GM23338 (cell line): ENCODE measurements at regions not wholly inside any gene's neighbourhood (a gene's known extent, or its start where the extent isn't known, plus 50 kb on each side); places are given as distances from the start of the nearest gene placed in this dataset.

Experiments
- ATAC-seq: fragments of 200-7000 bp; cut with Tn5 transposase; 3 replicates; pipeline ENCODE4 v1.9.1; 2020
- DNase-seq: peaks from one replicate; pipeline ENCODE4 v3.0.0-alpha.2; 2015; ENCODE audit warnings: low spot score
- H2AFZ ChIP-seq: fragments of 200-600 bp; sonication (generic); 2 replicates; pipeline ENCODE4 v1.8.0; 2016; ENCODE audit warnings: antibody characterized with exemption, mild to moderate bottlenecking, moderate library complexity
- H3F3A ChIP-seq: fragments of 200-600 bp; sonication (generic); replicated peaks from 2 replicates; pipeline ENCODE4 v1.8.0; 2017; ENCODE audit warnings: antibody characterized with exemption, mixed run types, low read depth
- H3K27ac ChIP-seq: fragments of 200-600 bp; sonication (generic); 2 replicates; pipeline ENCODE4 v1.6.1; 2016; ENCODE audit warnings: low read depth
- H3K27me3 ChIP-seq: fragments of 200-600 bp; sonication (generic); 2 replicates; pipeline ENCODE4 v1.8.0; 2016; ENCODE audit warnings: mild to moderate bottlenecking, mixed run types, moderate library complexity; ENCODE audit not compliant: insufficient read depth
- H3K36me3 ChIP-seq: fragments of 200-600 bp; sonication (generic); 2 replicates; pipeline ENCODE4 v1.8.0; 2016; ENCODE audit warnings: mild to moderate bottlenecking; ENCODE audit not compliant: insufficient read depth
- H3K4me1 ChIP-seq: fragments of 200-600 bp; sonication (generic); 2 replicates; pipeline ENCODE4 v1.8.0; 2016; ENCODE audit warnings: mild to moderate bottlenecking, moderate library complexity; ENCODE audit not compliant: insufficient read depth
- H3K4me2 ChIP-seq: fragments of 200-600 bp; sonication (generic); 2 replicates; pipeline ENCODE4 v1.7.1; 2017; ENCODE audit warnings: mixed run types
- H3K4me3 ChIP-seq: fragments of 200-600 bp; sonication (generic); 2 replicates; pipeline ENCODE4 v1.6.1; 2016; ENCODE audit warnings: mixed run types
- H3K79me2 ChIP-seq: fragments of 200-600 bp; sonication (generic); replicated peaks from 2 replicates; pipeline ENCODE4 v1.8.0; 2017; ENCODE audit warnings: mild to moderate bottlenecking; ENCODE audit not compliant: insufficient read depth
- H3K9me2 ChIP-seq: fragments of 200-600 bp; sonication (generic); 2 replicates; pipeline ENCODE4 v1.8.0; 2017; ENCODE audit not compliant: insufficient read depth
- H4K20me1 ChIP-seq: fragments of 200-600 bp; sonication (generic); replicated peaks from 2 replicates; pipeline ENCODE4 v1.8.0; 2017; ENCODE audit warnings: mild to moderate bottlenecking; ENCODE audit not compliant: insufficient read depth
- H3K27ac Mint-ChIP-seq: 2 replicates; pipeline ENCODE4 v1.8.0; 2020; ENCODE audit warnings: inconsistent platforms, mild to moderate bottlenecking, moderate library complexity, mixed read lengths
- H3K27me3 Mint-ChIP-seq: 3 replicates; pipeline ENCODE4 v1.8.0; 2022; ENCODE audit warnings: low read depth, mild to moderate bottlenecking, moderate library complexity, mixed read lengths, inconsistent platforms; ENCODE audit not compliant: insufficient read depth, poor library complexity
- H3K36me3 Mint-ChIP-seq: 3 replicates; pipeline ENCODE4 v1.8.0; 2021; ENCODE audit warnings: low read depth, mild to moderate bottlenecking, inconsistent platforms, moderate library complexity, mixed read lengths
- H3K4me1 Mint-ChIP-seq: 3 replicates; pipeline ENCODE4 v1.8.0; 2020; ENCODE audit warnings: mild to moderate bottlenecking, inconsistent platforms, mixed read lengths
- H3K4me3 Mint-ChIP-seq: 3 replicates; pipeline ENCODE4 v1.8.0; 2021; ENCODE audit warnings: moderate library complexity, mild to moderate bottlenecking, inconsistent platforms, mixed read lengths
- H3K9me3 Mint-ChIP-seq: 3 replicates; pipeline ENCODE4 v1.8.0; 2020; ENCODE audit warnings: moderate library complexity, mild to moderate bottlenecking, inconsistent platforms, mixed read lengths
- CREB1 ChIP-seq: fragments of 250-450 bp; sonication (Bioruptor Pico); IDR thresholded peaks from 2 replicates; pipeline ENCODE4 v1.5.0; 2020; ENCODE audit warnings: low read depth, mild to moderate bottlenecking, moderate library complexity
- EZH2phosphoT487 ChIP-seq: fragments of 200-600 bp; sonication (generic); IDR thresholded peaks from one replicate; pipeline ENCODE4 v1.8.1; 2018; ENCODE audit warnings: antibody characterized with exemption; ENCODE audit not compliant: unreplicated experiment
- NANOG ChIP-seq: IDR thresholded peaks from 2 replicates; pipeline ENCODE4 v1.6.1; 2016; ENCODE audit warnings: antibody characterized with exemption, borderline replicate concordance
- STAT1 ChIP-seq: IDR thresholded peaks from one replicate; pipeline ENCODE4 v1.6.1; 2016; ENCODE audit warnings: antibody characterized with exemption; ENCODE audit not compliant: unreplicated experiment
- TF ChIP-seq, protein P1 (sequence below): IDR thresholded peaks from 2 replicates; pipeline ENCODE4 v1.6.1; 2016; ENCODE audit warnings: antibody characterized with exemption
- TF ChIP-seq, protein P2 (sequence below): IDR thresholded peaks from one replicate; pipeline ENCODE4 v1.6.1; 2018; ENCODE audit warnings: antibody characterized with exemption; ENCODE audit not compliant: unreplicated experiment
- TF ChIP-seq, protein P3 (sequence below): fragments of 250-450 bp; sonication (Bioruptor Pico); IDR thresholded peaks from 2 replicates; pipeline ENCODE4 v1.5.0; 2020; ENCODE audit warnings: mild to moderate bottlenecking, moderate library complexity

DNA sequence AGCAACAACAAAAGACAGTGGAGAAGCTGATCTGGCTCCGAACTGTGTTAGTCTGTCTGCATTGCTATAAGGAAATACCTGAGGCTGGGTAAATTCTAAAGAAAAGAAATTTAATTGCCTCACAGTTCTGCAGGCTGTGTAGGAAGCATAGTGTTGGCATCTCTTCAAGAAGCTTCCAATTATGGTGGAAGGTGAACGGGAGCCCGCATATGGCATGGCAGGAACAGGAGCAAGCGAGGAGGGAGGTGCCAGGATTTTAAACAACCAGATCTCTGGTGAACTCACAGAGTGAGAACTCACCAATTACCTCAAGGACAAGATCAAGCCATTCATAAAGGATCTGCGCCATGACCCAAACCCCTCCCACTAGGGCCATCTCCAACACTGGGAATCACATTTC lies 293.5 kb downstream of the SMOC2 start:
- H3K4me3 Mint-ChIP-seq, result no peak overlapping the region
- Histone ChIP-seq H3K36me3 (no peaks in the 10 kb centered on the region), H4K20me1 (no peaks in the 10 kb centered on the region), H3K27me3 (no peaks in the 10 kb centered on the region), H3K4me1 (no peaks in the 10 kb centered on the region), H3K9me2 (peaks cover 10% of the 10 kb centered on the region; the same call in 1 of the 2 replicates), H3F3A (no peaks in the 10 kb centered on the region), H3K27ac (no peak overlapping the region), H2AFZ (no peak overlapping the region), H3K79me2 (no peaks in the 10 kb centered on the region), H3K4me2 (no peak overlapping the region), H3K4me3 (no peak overlapping the region)
- DNase-seq (no peak), ATAC-seq (no peak)
- H3K4me1 Mint-ChIP-seq, result peaks cover 4% of the 10 kb centered on the region; the same call in 2 of the 3 replicates
- peaks cover 4% of the 10 kb centered on the region for H3K27me3 Mint-ChIP-seq
- H3K36me3 Mint-ChIP-seq, result peaks cover 2% of the 10 kb centered on the region; the same call in 1 of the 3 replicates
- no peak overlapping the region for H3K27ac Mint-ChIP-seq
- TF ChIP-seq EZH2phosphoT487 (no peak), STAT1 (no peak), NANOG (no peak), CREB1 (no peak)
- TF ChIP-seq, protein P1, sequence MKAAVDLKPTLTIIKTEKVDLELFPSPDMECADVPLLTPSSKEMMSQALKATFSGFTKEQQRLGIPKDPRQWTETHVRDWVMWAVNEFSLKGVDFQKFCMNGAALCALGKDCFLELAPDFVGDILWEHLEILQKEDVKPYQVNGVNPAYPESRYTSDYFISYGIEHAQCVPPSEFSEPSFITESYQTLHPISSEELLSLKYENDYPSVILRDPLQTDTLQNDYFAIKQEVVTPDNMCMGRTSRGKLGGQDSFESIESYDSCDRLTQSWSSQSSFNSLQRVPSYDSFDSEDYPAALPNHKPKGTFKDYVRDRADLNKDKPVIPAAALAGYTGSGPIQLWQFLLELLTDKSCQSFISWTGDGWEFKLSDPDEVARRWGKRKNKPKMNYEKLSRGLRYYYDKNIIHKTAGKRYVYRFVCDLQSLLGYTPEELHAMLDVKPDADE, result no peak
- TF ChIP-seq, protein P2, sequence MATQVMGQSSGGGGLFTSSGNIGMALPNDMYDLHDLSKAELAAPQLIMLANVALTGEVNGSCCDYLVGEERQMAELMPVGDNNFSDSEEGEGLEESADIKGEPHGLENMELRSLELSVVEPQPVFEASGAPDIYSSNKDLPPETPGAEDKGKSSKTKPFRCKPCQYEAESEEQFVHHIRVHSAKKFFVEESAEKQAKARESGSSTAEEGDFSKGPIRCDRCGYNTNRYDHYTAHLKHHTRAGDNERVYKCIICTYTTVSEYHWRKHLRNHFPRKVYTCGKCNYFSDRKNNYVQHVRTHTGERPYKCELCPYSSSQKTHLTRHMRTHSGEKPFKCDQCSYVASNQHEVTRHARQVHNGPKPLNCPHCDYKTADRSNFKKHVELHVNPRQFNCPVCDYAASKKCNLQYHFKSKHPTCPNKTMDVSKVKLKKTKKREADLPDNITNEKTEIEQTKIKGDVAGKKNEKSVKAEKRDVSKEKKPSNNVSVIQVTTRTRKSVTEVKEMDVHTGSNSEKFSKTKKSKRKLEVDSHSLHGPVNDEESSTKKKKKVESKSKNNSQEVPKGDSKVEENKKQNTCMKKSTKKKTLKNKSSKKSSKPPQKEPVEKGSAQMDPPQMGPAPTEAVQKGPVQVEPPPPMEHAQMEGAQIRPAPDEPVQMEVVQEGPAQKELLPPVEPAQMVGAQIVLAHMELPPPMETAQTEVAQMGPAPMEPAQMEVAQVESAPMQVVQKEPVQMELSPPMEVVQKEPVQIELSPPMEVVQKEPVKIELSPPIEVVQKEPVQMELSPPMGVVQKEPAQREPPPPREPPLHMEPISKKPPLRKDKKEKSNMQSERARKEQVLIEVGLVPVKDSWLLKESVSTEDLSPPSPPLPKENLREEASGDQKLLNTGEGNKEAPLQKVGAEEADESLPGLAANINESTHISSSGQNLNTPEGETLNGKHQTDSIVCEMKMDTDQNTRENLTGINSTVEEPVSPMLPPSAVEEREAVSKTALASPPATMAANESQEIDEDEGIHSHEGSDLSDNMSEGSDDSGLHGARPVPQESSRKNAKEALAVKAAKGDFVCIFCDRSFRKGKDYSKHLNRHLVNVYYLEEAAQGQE, result no peak
- H3K9me3 Mint-ChIP-seq, result peaks cover 6% of the 10 kb centered on the region; the same call in 2 of the 3 replicates

DNA sequence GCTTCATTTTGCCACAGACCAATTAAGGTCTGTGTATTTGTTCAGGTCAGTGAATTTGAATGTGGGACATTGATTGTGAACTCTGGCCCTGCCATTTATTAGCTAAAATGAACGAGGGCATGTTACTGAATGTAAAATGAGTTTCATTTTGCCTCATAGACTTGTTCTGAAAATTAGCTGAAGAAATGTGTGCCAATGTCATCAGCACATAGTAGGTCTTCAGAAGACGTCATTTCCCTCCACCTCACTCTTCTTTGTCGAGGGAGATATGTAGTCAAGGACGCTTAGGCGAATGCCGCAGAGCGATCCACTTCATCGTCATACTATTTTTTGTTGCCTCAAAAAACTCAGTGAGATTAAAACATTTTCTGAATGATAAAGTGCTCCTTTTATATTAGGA lies 291.7 kb downstream of the SMOC2 start:
- H4K20me1 ChIP-seq, result no peaks in the 10 kb centered on the region
- Mint-ChIP-seq H3K4me1 (peaks cover 4% of the 10 kb centered on the region; the same call in 2 of the 3 replicates), H3K9me3 (peaks cover 7% of the 10 kb centered on the region; the same call in 2 of the 3 replicates), H3K4me3 (no peak overlapping the region), H3K27me3 (peaks cover 5% of the 10 kb centered on the region), H3K27ac (no peak overlapping the region), H3K36me3 (peaks cover 2% of the 10 kb centered on the region; the same call in 1 of the 3 replicates)
- H3K4me3 ChIP-seq, result no peak overlapping the region
- H3K4me2 ChIP-seq, result no peak overlapping the region
- H3F3A ChIP-seq, result no peaks in the 10 kb centered on the region
- no peaks in the 10 kb centered on the region for H3K4me1 ChIP-seq
- H3K79me2 ChIP-seq, result no peaks in the 10 kb centered on the region
- no peaks in the 10 kb centered on the region for H3K27me3 ChIP-seq
- H3K36me3 ChIP-seq, result no peaks in the 10 kb centered on the region
- DNase-seq, result no peak
- no peak overlapping the region for H2AFZ ChIP-seq
- no peak overlapping the region for H3K27ac ChIP-seq
- ATAC-seq, result no peak
- H3K9me2 ChIP-seq, result peaks cover 10% of the 10 kb centered on the region; the same call in 1 of the 2 replicates
- TF ChIP-seq, protein P3, sequence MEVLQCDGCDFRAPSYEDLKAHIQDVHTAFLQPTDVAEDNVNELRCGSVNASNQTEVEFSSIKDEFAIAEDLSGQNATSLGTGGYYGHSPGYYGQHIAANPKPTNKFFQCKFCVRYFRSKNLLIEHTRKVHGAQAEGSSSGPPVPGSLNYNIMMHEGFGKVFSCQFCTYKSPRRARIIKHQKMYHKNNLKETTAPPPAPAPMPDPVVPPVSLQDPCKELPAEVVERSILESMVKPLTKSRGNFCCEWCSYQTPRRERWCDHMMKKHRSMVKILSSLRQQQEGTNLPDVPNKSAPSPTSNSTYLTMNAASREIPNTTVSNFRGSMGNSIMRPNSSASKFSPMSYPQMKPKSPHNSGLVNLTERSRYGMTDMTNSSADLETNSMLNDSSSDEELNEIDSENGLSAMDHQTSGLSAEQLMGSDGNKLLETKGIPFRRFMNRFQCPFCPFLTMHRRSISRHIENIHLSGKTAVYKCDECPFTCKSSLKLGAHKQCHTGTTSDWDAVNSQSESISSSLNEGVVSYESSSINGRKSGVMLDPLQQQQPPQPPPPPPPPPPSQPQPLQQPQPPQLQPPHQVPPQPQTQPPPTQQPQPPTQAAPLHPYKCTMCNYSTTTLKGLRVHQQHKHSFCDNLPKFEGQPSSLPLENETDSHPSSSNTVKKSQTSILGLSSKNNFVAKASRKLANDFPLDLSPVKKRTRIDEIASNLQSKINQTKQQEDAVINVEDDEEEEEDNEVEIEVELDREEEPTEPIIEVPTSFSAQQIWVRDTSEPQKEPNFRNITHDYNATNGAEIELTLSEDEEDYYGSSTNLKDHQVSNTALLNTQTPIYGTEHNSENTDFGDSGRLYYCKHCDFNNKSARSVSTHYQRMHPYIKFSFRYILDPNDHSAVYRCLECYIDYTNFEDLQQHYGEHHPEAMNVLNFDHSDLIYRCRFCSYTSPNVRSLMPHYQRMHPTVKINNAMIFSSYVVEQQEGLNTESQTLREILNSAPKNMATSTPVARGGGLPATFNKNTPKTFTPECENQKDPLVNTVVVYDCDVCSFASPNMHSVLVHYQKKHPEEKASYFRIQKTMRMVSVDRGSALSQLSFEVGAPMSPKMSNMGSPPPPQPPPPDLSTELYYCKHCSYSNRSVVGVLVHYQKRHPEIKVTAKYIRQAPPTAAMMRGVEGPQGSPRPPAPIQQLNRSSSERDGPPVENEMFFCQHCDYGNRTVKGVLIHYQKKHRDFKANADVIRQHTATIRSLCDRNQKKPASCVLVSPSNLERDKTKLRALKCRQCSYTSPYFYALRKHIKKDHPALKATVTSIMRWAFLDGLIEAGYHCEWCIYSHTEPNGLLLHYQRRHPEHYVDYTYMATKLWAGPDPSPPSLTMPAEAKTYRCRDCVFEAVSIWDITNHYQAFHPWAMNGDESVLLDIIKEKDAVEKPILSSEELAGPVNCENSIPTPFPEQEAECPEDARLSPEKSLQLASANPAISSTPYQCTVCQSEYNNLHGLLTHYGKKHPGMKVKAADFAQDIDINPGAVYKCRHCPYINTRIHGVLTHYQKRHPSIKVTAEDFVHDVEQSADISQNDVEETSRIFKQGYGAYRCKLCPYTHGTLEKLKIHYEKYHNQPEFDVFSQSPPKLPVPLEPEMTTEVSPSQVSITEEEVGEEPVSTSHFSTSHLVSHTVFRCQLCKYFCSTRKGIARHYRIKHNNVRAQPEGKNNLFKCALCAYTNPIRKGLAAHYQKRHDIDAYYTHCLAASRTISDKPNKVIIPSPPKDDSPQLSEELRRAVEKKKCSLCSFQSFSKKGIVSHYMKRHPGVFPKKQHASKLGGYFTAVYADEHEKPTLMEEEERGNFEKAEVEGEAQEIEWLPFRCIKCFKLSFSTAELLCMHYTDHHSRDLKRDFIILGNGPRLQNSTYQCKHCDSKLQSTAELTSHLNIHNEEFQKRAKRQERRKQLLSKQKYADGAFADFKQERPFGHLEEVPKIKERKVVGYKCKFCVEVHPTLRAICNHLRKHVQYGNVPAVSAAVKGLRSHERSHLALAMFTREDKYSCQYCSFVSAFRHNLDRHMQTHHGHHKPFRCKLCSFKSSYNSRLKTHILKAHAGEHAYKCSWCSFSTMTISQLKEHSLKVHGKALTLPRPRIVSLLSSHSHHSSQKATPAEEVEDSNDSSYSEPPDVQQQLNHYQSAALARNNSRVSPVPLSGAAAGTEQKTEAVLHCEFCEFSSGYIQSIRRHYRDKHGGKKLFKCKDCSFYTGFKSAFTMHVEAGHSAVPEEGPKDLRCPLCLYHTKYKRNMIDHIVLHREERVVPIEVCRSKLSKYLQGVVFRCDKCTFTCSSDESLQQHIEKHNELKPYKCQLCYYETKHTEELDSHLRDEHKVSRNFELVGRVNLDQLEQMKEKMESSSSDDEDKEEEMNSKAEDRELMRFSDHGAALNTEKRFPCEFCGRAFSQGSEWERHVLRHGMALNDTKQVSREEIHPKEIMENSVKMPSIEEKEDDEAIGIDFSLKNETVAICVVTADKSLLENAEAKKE (CRISPR knock-in tag), result no peak
- TF ChIP-seq, protein P1, result no peak
